NCI-H1694 (cell line): ENCODE measurements at regions not wholly inside any gene's neighbourhood (a gene's known extent, or its start where the extent isn't known, plus 50 kb on each side); places are given as distances from the start of the nearest gene placed in this dataset.
"Not testable (repeated sequence)": the region's sequence is repeated elsewhere in the genome, so short reads cannot be mapped to it uniquely, and the experiment has no call there.

Experiments used
- DNase-seq: peaks from one replicate; lab custom pipeline; 2025; lab: John Stamatoyannopoulos, UW

DNA sequence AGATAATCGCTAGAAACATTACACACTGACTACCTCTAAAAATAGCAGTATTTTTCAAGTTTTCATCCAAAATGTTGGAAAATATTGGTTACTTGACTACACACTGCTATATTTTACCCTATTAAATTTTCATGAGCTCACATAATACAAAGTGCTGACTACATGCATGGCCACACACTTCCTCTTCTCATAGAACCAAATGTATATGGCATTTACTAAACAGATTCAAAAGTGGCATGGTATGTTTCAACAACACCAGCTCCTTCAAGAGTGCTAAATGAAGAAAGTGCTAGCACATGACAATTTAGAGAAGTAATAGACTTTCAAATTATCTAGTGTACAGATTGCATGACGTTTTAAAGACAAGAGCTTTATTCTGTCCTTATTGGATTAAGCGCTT lies 780.4 kb upstream of the SLITRK6 start:
- DNase-seq = no peak

DNA sequence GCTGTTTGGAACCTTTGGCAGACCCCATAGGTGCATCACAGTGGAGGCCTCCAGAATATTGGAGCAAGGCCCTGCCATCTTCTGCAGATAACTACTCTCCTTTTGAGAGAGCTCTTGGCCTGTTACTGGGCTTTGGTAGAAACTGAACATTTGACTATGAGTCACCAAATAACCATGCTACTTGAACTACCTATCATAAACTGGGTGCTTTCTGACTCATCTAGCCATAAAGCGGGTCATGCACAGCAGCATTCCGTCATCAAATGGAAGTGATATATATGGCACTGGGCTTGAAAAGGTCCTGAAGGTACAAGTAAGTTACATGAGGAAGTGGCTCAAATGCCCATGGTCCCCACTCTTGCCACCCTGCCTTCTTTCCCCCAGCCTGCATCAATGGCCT lies 782.5 kb upstream of the SLITRK6 start:
- no peak for DNase-seq

DNA sequence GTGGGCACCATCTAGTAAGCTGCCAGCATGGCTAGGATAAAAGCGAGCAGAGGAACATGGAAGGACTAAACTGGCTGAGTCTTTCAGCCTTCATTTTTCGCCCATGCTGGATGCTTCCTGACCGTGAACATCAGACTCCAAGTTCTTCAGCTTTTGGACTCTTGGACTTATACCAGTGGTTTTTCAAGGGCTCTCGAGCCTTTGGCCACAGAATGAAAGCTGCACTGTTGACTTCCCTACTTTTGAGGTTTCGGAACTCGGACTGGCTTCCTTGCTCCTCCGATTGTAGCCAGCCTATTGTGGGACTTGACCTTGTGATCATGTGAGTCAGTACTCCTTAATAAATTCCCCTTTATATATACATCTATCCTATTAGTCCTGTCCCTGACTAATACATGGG lies 785.1 kb upstream of the SLITRK6 start:
- DNase-seq = no peak

DNA sequence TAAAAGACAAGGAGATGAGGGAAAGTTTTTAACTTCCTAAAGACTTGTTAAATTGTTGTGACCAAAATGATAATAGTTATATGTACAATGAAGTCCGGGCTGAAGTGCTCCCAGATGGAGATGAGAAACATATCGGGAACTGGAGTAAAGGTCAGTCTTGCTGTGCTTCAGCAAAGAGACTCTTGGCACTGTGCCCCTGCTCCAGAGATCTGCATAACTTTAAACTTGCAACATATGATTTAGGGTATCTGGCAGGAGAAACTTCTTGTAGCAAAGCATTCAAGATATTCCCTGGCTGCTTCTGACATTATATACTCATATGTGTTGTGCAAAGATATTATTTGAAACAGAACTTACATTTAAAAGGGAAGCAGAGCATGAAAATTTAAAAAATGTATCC lies 786.6 kb upstream of the SLITRK6 start:
- no peak for DNase-seq

DNA sequence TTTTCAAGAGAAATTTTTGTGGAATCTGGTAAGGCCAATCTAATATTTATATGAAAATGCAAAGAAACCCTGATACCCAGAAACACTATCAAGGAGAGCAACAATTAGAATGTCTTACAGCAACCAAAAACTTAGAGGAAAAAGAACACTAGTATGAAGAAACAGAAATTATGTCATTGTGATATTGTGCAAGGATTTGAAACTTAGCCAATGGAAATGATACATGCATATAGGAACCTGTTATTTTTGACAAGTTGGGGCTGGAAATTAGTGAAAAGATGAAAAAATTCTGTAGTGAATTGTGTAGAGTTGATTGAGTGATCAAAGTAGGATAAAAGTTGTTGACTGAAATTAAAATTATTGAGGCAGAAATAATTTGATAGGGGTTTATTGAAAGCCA lies 792.6 kb upstream of the SLITRK6 start:
- DNase-seq = no peak

DNA sequence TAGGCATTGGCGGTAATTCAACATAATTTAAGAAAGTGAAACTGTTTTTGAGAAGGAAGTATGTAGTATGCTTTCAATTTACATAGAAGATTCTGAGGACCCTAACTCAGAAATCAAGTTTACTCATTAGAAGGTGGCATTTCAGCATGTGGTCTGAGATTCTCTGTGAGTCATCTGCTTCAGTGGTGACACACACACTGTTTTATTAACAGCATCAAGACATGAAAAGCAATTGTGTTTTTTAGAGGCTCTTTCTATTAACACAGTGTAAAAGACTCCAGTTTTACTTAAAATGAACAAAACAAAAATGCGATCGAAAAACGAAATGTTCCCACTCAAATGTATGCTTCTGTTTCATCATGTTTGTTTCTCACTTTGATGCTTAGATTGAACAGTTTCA lies 802.1 kb upstream of the SLITRK6 start:
- no peak for DNase-seq

DNA sequence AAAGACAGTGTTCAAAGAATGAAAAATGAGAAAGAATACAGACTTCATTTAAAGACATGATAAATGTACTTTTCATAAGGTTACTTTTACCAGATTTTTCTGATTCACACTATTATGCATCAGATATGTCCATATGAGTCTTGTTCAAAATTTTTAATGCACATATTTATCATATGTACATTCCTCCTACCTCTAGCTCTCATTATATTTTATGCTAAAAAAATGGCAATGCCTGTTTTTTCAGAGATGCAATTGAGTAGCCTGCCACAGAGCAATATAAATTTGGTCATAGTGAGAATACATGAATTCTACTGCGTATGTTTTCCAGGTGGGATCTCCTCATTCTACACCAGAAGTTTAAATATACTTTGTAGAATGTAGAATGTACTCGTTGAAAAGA lies 807.0 kb upstream of the SLITRK6 start:
- DNase-seq = no peak

DNA sequence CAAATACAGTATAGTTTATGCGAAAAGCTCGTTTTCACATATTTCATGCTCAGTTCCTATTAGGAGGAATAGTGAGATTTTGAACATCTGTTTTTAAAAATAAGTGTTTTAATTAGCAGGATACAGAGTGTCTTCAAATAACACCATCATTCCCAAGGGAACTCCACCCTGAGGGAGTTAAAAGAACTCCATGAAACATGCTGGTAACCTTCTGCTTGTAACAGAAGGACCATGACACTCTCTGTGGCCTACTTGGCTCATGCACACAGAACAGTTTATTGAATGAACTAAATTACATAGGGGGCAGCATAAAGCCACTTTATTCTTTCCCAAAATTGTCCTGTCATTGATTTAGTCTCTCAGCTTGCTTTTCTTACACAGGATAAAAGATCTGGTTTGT lies 809.5 kb upstream of the SLITRK6 start:
- DNase-seq = no peak

DNA sequence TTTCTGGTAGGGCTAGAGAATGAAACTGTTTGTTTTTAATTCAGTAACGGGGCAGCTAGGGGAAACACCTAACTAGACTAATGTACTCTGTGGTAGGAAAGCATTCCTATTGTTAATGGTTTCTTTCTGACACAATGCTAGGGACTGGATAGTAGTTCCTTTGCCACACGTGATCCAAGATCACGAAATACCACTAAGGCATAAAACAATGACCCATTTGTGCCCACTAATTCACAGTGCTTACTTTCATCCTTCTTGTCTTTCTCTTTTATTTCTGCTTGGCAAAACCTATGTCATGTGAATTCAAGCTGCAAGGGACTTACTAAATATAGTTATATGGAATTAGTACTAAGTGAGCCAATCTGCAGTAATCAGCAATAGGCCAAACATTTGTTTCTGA lies 834.1 kb upstream of the SLITRK6 start:
- DNase-seq = no peak

DNA sequence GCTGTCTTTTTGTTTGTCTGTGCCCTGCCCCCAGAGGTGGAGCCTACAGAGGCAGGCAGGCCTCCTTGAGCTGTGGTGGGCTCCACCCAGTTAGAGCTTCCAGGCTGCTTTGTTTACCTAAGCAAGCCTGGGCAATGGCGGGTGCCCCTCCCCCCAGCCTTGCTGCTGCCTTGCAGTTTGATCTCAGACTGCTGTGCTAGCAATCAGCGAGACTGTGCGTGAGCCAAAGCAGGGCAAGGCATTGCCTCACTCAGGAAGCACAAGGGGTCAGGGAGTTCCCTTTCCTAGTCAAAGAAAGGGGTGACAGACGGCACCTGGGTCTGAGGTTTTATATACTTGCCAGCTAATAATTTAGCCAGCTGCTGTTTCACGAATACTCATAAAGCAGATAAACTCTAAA lies 852.0 kb upstream of the SLITRK6 start:
- DNase-seq = not testable (repeated sequence)

DNA sequence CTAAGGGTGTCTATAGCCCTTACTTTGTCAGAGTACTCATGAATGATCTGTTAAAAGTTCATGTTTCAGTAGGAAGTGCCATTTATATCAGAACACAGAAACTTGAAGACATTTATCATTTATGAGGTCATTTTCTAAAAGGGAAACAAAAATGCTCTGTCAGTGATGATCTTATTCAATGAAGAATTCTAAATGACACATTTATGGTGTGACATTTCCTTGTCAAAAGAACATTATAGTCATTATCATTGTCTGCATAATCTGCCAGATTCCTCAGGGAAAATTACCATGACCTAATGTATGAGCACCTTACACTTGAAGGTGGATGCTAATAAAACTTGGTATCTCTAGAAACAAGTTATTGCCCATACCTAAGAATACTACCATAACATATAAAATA lies 853.8 kb upstream of the SLITRK6 start:
- no peak for DNase-seq

DNA sequence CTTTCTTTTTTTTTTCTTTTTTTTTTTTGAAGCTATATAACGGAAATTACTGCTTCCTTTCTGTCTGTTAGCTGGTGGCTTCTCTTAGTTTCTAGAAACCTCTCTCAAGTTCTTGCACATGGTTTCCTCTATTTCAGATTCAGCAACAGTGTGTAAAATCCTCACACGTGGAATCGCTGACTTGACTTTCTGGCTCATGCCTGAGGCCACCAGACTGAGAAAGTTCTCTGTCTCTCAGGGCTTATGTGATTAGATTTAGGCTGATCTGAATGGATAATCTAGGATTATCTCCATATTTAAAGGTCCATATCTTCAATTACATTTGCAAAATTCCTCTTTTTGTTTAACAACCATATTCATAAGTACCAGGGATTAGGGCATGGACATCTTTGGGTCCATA lies 856.3 kb upstream of the SLITRK6 start:
- DNase-seq = no peak

DNA sequence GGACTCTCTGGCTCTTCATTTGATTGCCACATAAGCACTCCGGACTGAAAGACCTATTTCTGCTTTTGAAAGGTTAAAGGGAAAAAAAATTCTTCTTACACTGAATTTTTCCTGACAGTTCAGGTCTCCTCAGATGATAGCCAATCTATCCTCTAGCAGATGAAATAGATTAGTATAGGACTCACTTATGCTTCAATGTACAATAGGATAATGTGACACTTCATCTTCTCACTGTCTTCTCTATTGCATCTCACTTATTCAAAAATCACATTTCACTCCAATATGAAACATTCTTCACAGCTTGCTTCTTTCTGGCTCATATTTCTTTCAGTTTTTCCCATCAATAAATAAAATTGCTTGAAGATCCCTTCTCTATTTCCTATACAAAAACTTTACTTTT lies 860.9 kb upstream of the SLITRK6 start:
- DNase-seq = no peak

DNA sequence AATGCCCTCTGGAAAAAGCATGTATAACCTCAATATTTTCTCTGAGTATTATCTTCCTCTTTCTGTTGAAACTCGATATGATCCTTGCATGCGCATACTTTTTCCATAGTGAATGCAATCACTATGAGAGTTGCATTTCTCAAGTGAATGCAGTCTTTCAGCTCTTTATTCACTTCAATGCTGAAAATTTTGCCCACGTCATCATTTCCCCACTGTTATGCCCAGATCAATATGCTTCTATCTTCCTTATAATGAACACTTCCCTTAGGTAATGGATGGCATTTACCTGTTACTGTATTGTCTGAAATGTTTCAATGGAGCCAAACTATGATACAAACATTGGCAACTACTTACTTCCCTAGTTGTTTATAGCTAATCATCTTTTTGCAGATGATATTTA lies 866.6 kb upstream of the SLITRK6 start:
- DNase-seq = no peak

DNA sequence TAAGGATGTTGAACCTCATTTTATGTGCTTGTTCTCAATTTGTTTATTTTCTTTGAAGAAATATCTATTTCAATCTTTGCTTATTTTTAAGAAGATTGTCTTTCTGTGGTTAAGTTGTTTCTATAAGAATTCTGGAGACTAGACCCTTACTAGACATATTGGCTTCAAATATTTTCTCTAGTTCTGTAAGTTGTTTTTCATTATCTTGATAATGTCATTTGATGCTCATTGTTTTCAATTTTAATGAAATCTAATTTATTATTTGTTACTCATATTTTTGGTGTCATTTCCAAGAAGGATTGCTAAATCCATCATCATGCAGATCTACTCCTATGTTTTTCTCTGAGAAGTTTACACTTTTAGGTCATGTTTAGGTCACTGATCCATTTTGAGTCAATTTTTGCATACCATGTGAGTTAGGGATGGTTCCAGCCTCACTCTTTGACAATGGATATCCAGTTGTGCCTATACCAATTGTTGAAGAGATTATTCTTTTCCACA lies 874.8 kb upstream of the SLITRK6 start:
- DNase-seq = no peak

DNA sequence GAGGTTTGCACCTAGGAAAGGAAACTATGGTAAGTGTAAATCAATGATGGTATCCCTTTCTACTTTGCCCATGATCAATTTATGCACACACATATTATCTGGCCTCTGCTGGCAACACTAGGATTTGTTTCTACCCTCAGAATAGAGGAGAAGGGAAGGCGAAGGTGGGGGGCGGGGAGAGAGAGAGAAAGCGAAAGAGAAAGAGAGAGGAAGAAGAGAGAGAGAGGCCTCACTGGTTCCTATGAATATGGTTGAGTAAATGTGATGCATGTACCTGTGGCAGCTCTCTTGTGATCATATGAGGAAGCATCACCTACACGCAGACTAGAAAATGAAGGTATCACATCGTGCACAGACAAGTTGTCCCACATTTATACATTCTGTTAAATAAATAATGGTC lies 882.0 kb upstream of the SLITRK6 start:
- no peak for DNase-seq

DNA sequence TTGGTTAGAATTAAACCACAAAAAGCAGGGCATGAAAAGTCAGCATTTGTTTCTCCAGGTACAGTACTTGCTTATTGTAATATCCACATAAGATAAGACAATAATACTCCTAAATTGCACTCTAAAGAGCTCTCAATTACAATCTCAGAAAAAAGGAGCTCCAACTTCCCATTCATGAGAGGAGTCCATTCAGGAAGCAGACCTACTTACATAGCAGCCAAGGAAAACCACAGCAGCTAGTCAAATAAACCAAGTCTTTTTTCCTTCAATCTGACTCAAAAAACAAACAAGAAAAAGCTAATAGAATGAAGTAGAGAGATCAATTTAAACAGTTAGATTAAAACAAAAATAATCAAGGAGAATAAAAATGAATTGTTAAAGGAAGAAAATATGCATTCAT lies 885.2 kb upstream of the SLITRK6 start:
- DNase-seq = no peak

DNA sequence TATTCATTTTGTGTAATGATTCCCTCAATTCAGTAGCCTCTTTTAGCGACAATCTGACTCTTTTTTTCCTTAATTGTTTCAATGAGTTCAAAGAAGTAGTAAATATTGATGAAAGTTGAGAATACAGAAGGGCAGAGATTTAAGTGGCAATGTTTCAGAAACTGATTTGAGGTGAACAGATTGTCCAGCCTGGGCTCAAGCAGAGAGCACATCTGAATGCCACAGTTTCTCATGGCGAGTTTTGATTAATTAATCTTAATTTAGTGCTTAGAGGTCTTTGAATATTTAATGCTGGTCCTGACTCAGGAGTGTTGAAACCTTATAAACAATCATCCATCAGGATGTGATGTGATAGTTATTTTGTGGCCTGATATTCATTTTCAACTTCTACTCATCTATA lies 890.7 kb upstream of the SLITRK6 start:
- DNase-seq = no peak

DNA sequence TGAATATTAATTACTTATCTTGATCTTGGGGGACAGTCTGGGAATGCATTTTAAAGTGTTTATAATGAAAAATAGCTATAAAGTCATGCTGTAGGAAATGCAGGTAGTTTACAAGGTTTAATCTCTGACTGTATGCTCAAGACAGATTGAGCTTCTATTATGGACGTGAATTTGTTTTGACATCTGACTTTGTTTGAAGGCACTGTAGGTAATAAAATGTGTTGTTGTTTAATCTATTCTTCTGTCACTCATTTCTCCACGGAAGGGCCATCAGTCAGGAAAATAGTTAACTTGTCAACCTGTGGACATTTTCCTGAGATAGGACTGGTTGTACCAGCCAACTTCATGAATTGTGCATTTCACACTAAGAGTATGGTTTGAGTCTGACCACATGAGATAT lies 893.1 kb upstream of the SLITRK6 start:
- DNase-seq = no peak

DNA sequence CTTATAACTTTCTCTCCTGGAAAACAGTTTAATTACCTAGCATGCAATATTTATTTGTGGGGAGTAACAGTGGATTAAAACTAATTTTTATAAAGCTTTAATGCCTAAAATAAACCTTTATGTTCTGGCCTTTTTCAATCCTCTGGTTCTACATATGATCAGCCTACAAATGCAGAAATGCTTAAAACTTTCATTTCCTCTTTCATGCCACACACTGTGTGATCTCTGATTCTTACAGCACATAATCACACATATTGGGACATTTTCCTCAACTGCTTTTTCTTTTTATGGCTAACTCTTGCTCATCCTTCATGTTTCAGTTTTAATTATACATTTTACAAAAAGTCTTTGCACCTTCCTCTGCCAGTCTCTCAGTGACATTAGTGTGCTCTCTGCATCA lies 910.8 kb upstream of the SLITRK6 start:
- DNase-seq = no peak

DNA sequence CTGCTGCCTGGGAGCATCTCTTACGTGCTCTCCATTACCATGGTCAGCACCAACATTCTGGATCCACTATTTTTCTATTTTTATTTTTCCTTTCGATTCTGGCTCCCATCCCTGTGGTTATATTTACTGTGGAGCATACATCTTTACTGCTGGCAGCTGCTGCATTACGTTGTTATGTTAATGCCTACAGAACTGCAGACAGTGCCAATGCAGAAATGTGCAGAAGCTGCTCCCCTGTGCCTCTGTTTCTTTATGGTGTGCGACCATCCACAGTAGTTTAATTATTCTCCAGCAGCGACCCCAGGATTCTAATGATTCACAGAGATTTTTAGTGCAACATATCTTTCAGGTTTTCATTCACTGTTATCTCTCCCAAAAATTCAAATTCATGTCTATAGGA lies 911.7 kb upstream of the SLITRK6 start:
- DNase-seq = no peak

DNA sequence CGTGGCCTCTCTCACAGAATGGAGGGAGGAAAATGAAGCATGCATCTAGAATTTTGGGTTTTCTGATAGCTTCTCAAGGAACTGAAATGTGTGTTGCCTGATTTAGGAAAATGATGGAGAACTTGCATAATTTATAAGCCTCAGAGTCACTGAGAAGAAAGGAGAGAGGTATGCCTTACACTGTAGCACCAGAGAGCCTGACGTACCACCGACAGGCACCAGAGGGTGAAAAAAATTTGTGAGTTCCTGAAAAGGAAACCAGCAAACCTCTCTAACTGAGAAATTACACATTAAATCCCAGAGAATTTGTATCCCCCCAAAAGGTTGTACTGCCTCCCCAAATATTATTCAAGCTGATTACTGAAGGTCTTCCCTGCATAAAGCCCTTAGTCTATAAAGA lies 915.3 kb upstream of the SLITRK6 start:
- DNase-seq = no peak

DNA sequence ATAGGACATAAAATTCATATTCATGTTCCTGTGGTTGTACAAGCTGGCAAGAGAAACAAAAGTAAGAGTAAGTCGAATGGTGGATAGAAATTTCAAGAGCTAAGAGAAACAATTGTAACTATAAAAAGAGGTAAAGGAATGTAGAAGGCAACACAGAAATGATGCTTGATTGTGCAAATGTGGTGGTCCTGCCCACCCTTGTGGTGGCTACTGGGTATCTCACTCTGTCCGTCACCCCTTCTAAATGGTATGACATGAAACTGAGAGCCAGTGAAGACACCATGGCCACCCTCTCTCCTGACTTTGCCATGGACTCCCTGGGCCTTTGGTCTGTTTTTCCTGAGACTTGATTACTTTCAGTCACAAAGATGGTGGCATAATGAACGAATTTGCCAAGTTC lies 925.9 kb upstream of the SLITRK6 start:
- no peak for DNase-seq

DNA sequence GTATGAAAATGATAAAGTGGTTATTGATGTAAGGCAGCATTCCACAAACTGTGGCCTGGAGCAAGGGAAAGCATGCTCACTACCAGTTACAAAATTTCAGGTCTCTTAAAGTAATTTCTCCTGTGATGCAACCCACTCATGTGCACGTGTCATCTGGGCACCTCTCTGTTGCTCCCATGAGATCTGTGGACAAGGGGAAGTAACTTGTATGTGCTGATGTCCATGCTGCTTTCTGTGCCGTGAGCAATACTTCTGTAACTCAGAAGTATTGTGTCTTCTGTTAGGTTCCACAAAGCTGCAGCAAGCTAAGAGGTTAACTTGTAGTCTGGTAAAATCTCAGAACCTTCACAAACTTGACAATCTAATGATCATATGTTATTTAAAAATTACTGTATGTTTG lies 930.0 kb upstream of the SLITRK6 start:
- no peak for DNase-seq

DNA sequence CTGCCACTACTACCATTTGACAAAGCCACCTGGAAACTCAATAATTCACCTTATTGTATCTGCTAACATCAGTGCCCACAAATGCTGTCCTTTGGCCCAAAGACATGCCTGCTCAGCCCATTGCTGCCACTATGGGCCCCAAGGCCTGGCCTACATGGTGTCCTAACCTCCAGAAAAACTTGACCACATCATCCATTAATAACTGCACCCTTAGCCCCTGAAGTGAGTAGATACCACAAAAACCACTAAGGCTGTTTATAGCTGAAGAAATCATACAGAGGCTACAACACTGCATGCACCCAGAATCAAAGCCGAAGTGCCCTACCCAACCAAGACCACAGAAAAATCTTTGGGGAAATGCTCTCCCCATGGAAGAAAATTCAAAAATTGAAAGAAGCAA lies 932.8 kb upstream of the SLITRK6 start:
- DNase-seq = no peak
